ENCODE measurements at regions not wholly inside any gene's neighbourhood (a gene's known extent, or its start where the extent isn't known, plus 50 kb on each side); places are given as distances from the start of the nearest gene placed in this dataset.

- TF ChIP-seq EP300 (IDR thresholded peaks at IDR 0.05) (no peak), CTCF (IDR thresholded peaks at IDR 0.05) (no peak), POLR2A (IDR thresholded peaks at IDR 0.05) (no peak)
Measured at GRCh38 chr2:128876986-128877983, 558.6 kb upstream of the HS6ST1 start.
